HG02763 (cell line): ENCODE measurements at regions not wholly inside any gene's neighbourhood (a gene's known extent, or its start where the extent isn't known, plus 50 kb on each side); places are given as distances from the start of the nearest gene placed in this dataset.

Experiments used
- ATAC-seq: cut with Tn5 transposase; IDR thresholded peaks from one replicate; pipeline ENCODE4 v1.9.1; 2021; ENCODE audit warnings: mild to moderate bottlenecking, moderate library complexity; ENCODE audit not compliant: unreplicated experiment

GRCh38 chr1:48055876-48056764 is 58.9 kb upstream of the TRABD2B start:
- no peak for ATAC-seq

GRCh38 chr1:48054232-48054631 is 57.0 kb upstream of the TRABD2B start:
- ATAC-seq = no peak

GRCh38 chr1:48052923-48053291 is 55.7 kb upstream of the TRABD2B start:
- no peak for ATAC-seq

- ATAC-seq = no peak
These were observed 54.4 kb upstream of the TRABD2B start for GRCh38 chr1:48051466-48052126.

GRCh38 chr1:48049823-48050535 is 52.8 kb upstream of the TRABD2B start:
- no peak for ATAC-seq

- ATAC-seq = no peak
These were observed 51.8 kb upstream of the TRABD2B start for GRCh38 chr1:48048980-48049379.

- no peak for ATAC-seq
These were observed 50.9 kb upstream of the TRABD2B start for GRCh38 chr1:48048064-48048463.

- no peak for ATAC-seq
These were observed 49.9 kb upstream of the TRABD2B start for GRCh38 chr1:48047116-48047515.
